PC-9 (cell line): ENCODE measurements at regions not wholly inside any gene's neighbourhood (a gene's known extent, or its start where the extent isn't known, plus 50 kb on each side); places are given as distances from the start of the nearest gene placed in this dataset.
"Not testable (repeated sequence)": the region's sequence is repeated elsewhere in the genome, so short reads cannot be mapped to it uniquely, and the experiment has no call there.

Experiments used
- BruUV-seq: library from RNA; stranded (reverse); fragments of 400-500 nt; replicated peaks from 2 replicates; lab custom pipeline; 2021; lab: Mats Ljungman, UMichigan
- CTCF ChIA-PET: fragments of 300-600 bp; sonication (Branson Sonifier 250); formaldehyde crosslinking; loops from one replicate; lab custom pipeline; 2022; ENCODE audit warnings: antibody characterized with exemption; lab: Charles Lee
- POLR2A ChIA-PET: fragments of 300-600 bp; sonication (Branson Sonifier 250); formaldehyde crosslinking; loops from one replicate; lab custom pipeline; 2022; ENCODE audit warnings: antibody characterized with exemption; ENCODE audit not compliant: unreplicated experiment; lab: Charles Lee
- DNase-seq, 2 experiments: peaks; one replicate each; pipeline versions ENCODE4 v3.0.0 to v3.0.0-alpha.2; 2015 to 2022; ENCODE audit warnings: mixed read lengths in 1 of 2
- H2AFZ ChIP-seq: fragments of 200-600 bp; sonication (generic); 2 replicates; pipeline ENCODE4 v1.8.1; 2017; ENCODE audit warnings: antibody characterized with exemption
- H3F3A ChIP-seq: fragments of 200-600 bp; sonication (generic); 2 replicates; pipeline ENCODE4 v1.8.1; 2017; ENCODE audit warnings: antibody characterized with exemption, mild to moderate bottlenecking, low read depth; ENCODE audit not compliant: insufficient read depth
- H3K27ac ChIP-seq: fragments of 200-600 bp; sonication (generic); 2 replicates; pipeline ENCODE4 v1.6.1; 2016; ENCODE audit warnings: mixed run types
- H3K27me3 ChIP-seq: fragments of 200-600 bp; sonication (generic); 2 replicates; pipeline ENCODE4 v1.6.1; 2016; ENCODE audit warnings: low read depth, mixed run types; ENCODE audit not compliant: insufficient read depth
- H3K36me3 ChIP-seq: fragments of 200-600 bp; sonication (generic); 2 replicates; pipeline ENCODE4 v1.6.1; 2016; ENCODE audit warnings: low read depth, mixed run types
- H3K4me1 ChIP-seq: fragments of 200-600 bp; sonication (generic); replicated peaks from 2 replicates; pipeline ENCODE4 v1.6.1; 2016; ENCODE audit warnings: mixed run types; ENCODE audit not compliant: insufficient read depth
- H3K4me2 ChIP-seq: fragments of 200-600 bp; sonication (generic); 2 replicates; pipeline ENCODE4 v1.6.1; 2017; ENCODE audit warnings: mixed run types
- H3K4me3 ChIP-seq: fragments of 200-600 bp; sonication (generic); 2 replicates; pipeline ENCODE4 v1.6.1; 2016; ENCODE audit warnings: mixed run types
- H3K79me2 ChIP-seq: fragments of 200-600 bp; sonication (generic); 2 replicates; pipeline ENCODE4 v1.6.1; 2017; ENCODE audit warnings: low read depth, mixed run types
- H3K9me2 ChIP-seq: fragments of 200-600 bp; sonication (generic); 2 replicates; pipeline ENCODE4 v1.8.1; 2017; ENCODE audit warnings: mild to moderate bottlenecking; ENCODE audit not compliant: insufficient read depth
- H3K9me3 ChIP-seq: fragments of 200-600 bp; sonication (generic); 2 replicates; pipeline ENCODE4 v1.8.1; 2016; ENCODE audit warnings: low read depth; ENCODE audit not compliant: insufficient read depth
- H4K20me1 ChIP-seq: fragments of 200-600 bp; sonication (generic); 2 replicates; pipeline ENCODE4 v1.8.1; 2017; ENCODE audit not compliant: insufficient read depth
- CTCF ChIP-seq: fragments of 200-600 bp; sonication (generic); conservative IDR thresholded peaks from 2 replicates; pipeline ENCODE4 v1.6.1; 2017; ENCODE audit warnings: mixed run types, antibody characterized with exemption, mild to moderate bottlenecking, moderate library complexity
- EZH2 ChIP-seq: fragments of 200-600 bp; sonication (generic); IDR thresholded peaks from 2 replicates; pipeline ENCODE4 v1.8.0; 2017; ENCODE audit warnings: antibody characterized with exemption, low read depth
- intact Hi-C: fragments of 100-400 bp; cut with micrococcal nuclease; formaldehyde crosslinking; loops from one replicate; pipeline ENCODE4 v1.10.0; 2022; ENCODE audit not compliant: unreplicated experiment

DNA sequence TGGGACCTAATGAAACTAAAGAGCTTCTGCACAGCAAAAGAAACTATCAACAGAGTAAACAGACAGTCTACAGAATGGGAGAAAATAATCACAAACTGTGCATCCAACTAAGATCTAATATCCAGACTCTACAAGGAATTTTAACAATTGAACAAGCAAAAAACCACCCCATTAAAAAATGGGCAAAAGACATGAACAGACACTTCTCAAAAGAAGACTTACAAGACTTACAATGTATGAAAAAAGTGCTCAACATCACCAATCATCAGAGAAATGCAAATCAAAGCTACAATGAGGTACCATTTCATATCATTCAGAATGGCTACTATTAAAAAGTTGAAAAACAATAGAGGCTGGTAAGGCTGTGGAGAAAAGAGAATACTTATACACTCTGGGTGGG lies 58.0 kb downstream of the SHOC1 start:
- no peaks in the 10 kb centered on the region for H3K79me2 ChIP-seq
- no peak overlapping the region for H2AFZ ChIP-seq
- H3K36me3 ChIP-seq, result no peaks in the 10 kb centered on the region
- peaks cover 3% of the 10 kb centered on the region; the same call in 1 of the 2 replicates for H4K20me1 ChIP-seq
- intact Hi-C loops, result no loop called here
- peaks cover 27% of the 10 kb centered on the region for H3K9me3 ChIP-seq
- peaks cover 9% of the 10 kb centered on the region; the same call in 1 of the 2 replicates for H3F3A ChIP-seq
- BruUV-seq, result no TSS peak
- no peak overlapping the region for H3K4me3 ChIP-seq
- TF ChIP-seq EZH2 (no peak), CTCF (no peak)
- ChIA-PET CTCF (no interaction called here), POLR2A (interaction anchor here (0.7 kb wide), 1 partner anchor 160 kb away, joined by 3 read pairs; the partner anchor contains the start of gene UGCG)
- no peak for DNase-seq
- no peak overlapping the region for H3K4me2 ChIP-seq
- H3K27me3 ChIP-seq, result no peaks in the 10 kb centered on the region
- H3K27ac ChIP-seq, result no peak overlapping the region
- H3K9me2 ChIP-seq, result no peaks in the 10 kb centered on the region
- no peaks in the 10 kb centered on the region; the same call in 1 of the 2 replicates for H3K4me1 ChIP-seq

GRCh38 chr9:111735344-111735743 lies 59.4 kb downstream of the SHOC1 start:
- H3K79me2 ChIP-seq, DNase-seq, H3K27ac ChIP-seq, H3K4me1 ChIP-seq, H4K20me1 ChIP-seq, H3K27me3 ChIP-seq, POLR2A ChIA-PET, H2AFZ ChIP-seq, H3K9me2 ChIP-seq, BruUV-seq, H3K36me3 ChIP-seq, H3K4me3 ChIP-seq, CTCF ChIA-PET, intact Hi-C loops, H3K4me2 ChIP-seq: not testable (repeated sequence)
- Histone ChIP-seq H3F3A (peaks cover 18% of the 10 kb centered on the region), H3K9me3 (peaks cover 32% of the 10 kb centered on the region)

- H3K27me3 ChIP-seq, result no peaks in the 10 kb centered on the region
- no peak overlapping the region for H3K27ac ChIP-seq
- ChIA-PET POLR2A (no interaction called here), CTCF (no interaction called here)
- H3K9me3 ChIP-seq, result peaks cover 44% of the 10 kb centered on the region
- peaks cover 43% of the 10 kb centered on the region for H3F3A ChIP-seq
- intact Hi-C loops, result no loop called here
- H3K4me3 ChIP-seq, result no peak overlapping the region
- no peaks in the 10 kb centered on the region for H3K79me2 ChIP-seq
- H3K9me2 ChIP-seq, result no peaks in the 10 kb centered on the region
- no peak overlapping the region for H3K4me2 ChIP-seq
- H3K4me1 ChIP-seq, result peaks cover 36% of the 10 kb centered on the region
- H3K36me3 ChIP-seq, result no peaks in the 10 kb centered on the region
- TF ChIP-seq CTCF (no peak), EZH2 (no peak)
- H4K20me1 ChIP-seq, result no peaks in the 10 kb centered on the region
- DNase-seq, result no peak
- no peak overlapping the region for H2AFZ ChIP-seq
- BruUV-seq, result no TSS peak
Measured at GRCh38 chr9:111731928-111732327, 62.8 kb downstream of the SHOC1 start.
